Nephron (organoid): ENCODE measurements at regions not wholly inside any gene's neighbourhood (a gene's known extent, or its start where the extent isn't known, plus 50 kb on each side); places are given as distances from the start of the nearest gene placed in this dataset.

Experiments used
- H3K27ac Mint-ChIP-seq, 3 experiments: 2 replicates each; pipeline ENCODE4 v1.8.0; 2020; ENCODE audit warnings: mixed read lengths in 3 of 3, mild to moderate bottlenecking in 2 of 3, moderate library complexity in 1 of 3
- H3K27me3 Mint-ChIP-seq: 2 replicates; pipeline ENCODE4 v1.8.0; 2021; ENCODE audit warnings: low read depth, mild to moderate bottlenecking, moderate library complexity, mixed read lengths
- H3K36me3 Mint-ChIP-seq: 2 replicates; pipeline ENCODE4 v1.8.0; 2020; ENCODE audit warnings: low read depth, mixed read lengths
- H3K4me1 Mint-ChIP-seq: 2 replicates; pipeline ENCODE4 v1.8.0; 2020; ENCODE audit warnings: mixed read lengths
- H3K4me3 Mint-ChIP-seq, 3 experiments: 2 replicates each; pipeline ENCODE4 v1.8.0; 2020; ENCODE audit warnings: mild to moderate bottlenecking in 3 of 3, mixed read lengths in 3 of 3, moderate library complexity in 2 of 3
- H3K9me3 Mint-ChIP-seq: 2 replicates; pipeline ENCODE4 v1.8.0; 2020; ENCODE audit warnings: mixed read lengths
- CTCF ChIP-seq, 3 experiments: fragments of 200-600 bp; sonication (generic); IDR thresholded peaks; one replicate each; pipeline ENCODE4 v1.5.0; 2021; ENCODE audit warnings: antibody characterized with exemption in 3 of 3; ENCODE audit not compliant: unreplicated experiment in 3 of 3

- Mint-ChIP-seq H3K36me3 (no peaks in the 10 kb centered on the region), H3K4me1 (no peaks in the 10 kb centered on the region), H3K27ac (no peak overlapping the region), H3K27me3 (peaks cover 3% of the 10 kb centered on the region), H3K9me3 (no peaks in the 10 kb centered on the region), H3K4me3 (no peak overlapping the region)
- no peak for TF ChIP-seq CTCF (IDR thresholded peaks at IDR 0.05; ENCODE audit: unreplicated experiment in 3 of 3)
Measured at GRCh38 chr5:136655468-136655867, 290.1 kb upstream of the TRPC7 start.

GRCh38 chr5:136646915-136647314 lies 281.6 kb upstream of the TRPC7 start:
- Mint-ChIP-seq H3K4me1 (no peaks in the 10 kb centered on the region), H3K27ac (no peak overlapping the region), H3K4me3 (no peak overlapping the region), H3K36me3 (no peaks in the 10 kb centered on the region), H3K27me3 (peaks cover 4% of the 10 kb centered on the region), H3K9me3 (no peaks in the 10 kb centered on the region)
- TF ChIP-seq CTCF (IDR thresholded peaks at IDR 0.05; ENCODE audit: unreplicated experiment in 3 of 3), result no peak

- no peak overlapping the region for H3K27ac Mint-ChIP-seq
- H3K4me3 Mint-ChIP-seq, result no peak overlapping the region
- no peak for TF ChIP-seq CTCF (IDR thresholded peaks at IDR 0.05; ENCODE audit: unreplicated experiment in 3 of 3)
- no peaks in the 10 kb centered on the region for H3K9me3 Mint-ChIP-seq
- peaks cover 8% of the 10 kb centered on the region for H3K27me3 Mint-ChIP-seq
- no peaks in the 10 kb centered on the region for H3K36me3 Mint-ChIP-seq
- no peaks in the 10 kb centered on the region for H3K4me1 Mint-ChIP-seq
Measured at GRCh38 chr5:136642976-136643375, 277.6 kb upstream of the TRPC7 start.

- Mint-ChIP-seq H3K36me3 (no peaks in the 10 kb centered on the region), H3K4me1 (peaks cover 18% of the 10 kb centered on the region), H3K9me3 (no peaks in the 10 kb centered on the region), H3K4me3 (no peak overlapping the region), H3K27ac (no peak overlapping the region), H3K27me3 (peaks cover 6% of the 10 kb centered on the region)
- no peak for TF ChIP-seq CTCF (IDR thresholded peaks at IDR 0.05; ENCODE audit: unreplicated experiment in 3 of 3)
Measured at GRCh38 chr5:136639616-136640015, 274.3 kb upstream of the TRPC7 start.

- peaks cover 5% of the 10 kb centered on the region for H3K27me3 Mint-ChIP-seq
- no peaks in the 10 kb centered on the region for H3K9me3 Mint-ChIP-seq
- no peak overlapping the region for H3K27ac Mint-ChIP-seq
- no peaks in the 10 kb centered on the region for H3K36me3 Mint-ChIP-seq
- no peak overlapping the region for H3K4me3 Mint-ChIP-seq
- H3K4me1 Mint-ChIP-seq, result peaks cover 21% of the 10 kb centered on the region
- no peak for TF ChIP-seq CTCF (IDR thresholded peaks at IDR 0.05; ENCODE audit: unreplicated experiment in 3 of 3)
Measured at GRCh38 chr5:136638084-136638483, 272.7 kb upstream of the TRPC7 start.

GRCh38 chr5:136636001-136636400 lies 270.7 kb upstream of the TRPC7 start:
- no peaks in the 10 kb centered on the region for H3K36me3 Mint-ChIP-seq
- no peak overlapping the region for H3K4me3 Mint-ChIP-seq
- H3K9me3 Mint-ChIP-seq, result no peaks in the 10 kb centered on the region
- no peak for TF ChIP-seq CTCF (IDR thresholded peaks at IDR 0.05; ENCODE audit: unreplicated experiment in 3 of 3)
- peaks cover 24% of the 10 kb centered on the region for H3K4me1 Mint-ChIP-seq
- H3K27me3 Mint-ChIP-seq, result peaks cover 9% of the 10 kb centered on the region
- H3K27ac Mint-ChIP-seq, result peak overlapping the region in 1 of 3 experiments; percentile 59
